OCI-LY1 (cell line): ENCODE measurements at regions not wholly inside any gene's neighbourhood (a gene's known extent, or its start where the extent isn't known, plus 50 kb on each side); places are given as distances from the start of the nearest gene placed in this dataset.

Source experiments
- H2AFZ ChIP-seq: fragments of 200-600 bp; sonication (generic), shearing (Covaris generic); 2 replicates; pipeline ENCODE4 v1.6.0; 2014; ENCODE audit warnings: antibody characterized with exemption, mild to moderate bottlenecking, low read length
- H3F3A ChIP-seq: fragments of 200-600 bp; sonication (generic), shearing (Covaris generic); 2 replicates; pipeline ENCODE4 v1.6.0; 2014; ENCODE audit warnings: mild to moderate bottlenecking, antibody characterized with exemption, low read length, moderate library complexity; ENCODE audit not compliant: insufficient read depth
- H3K27ac ChIP-seq: fragments of 200-600 bp; sonication (generic); 2 replicates; pipeline ENCODE4 v1.5.1; 2014; ENCODE audit warnings: low read length, mixed run types, mild to moderate bottlenecking, low read depth; ENCODE audit not compliant: poor library complexity, severe bottlenecking
- H3K27me3 ChIP-seq: fragments of 200-600 bp; sonication (generic); 2 replicates; pipeline ENCODE4 v1.6.0; 2014; ENCODE audit warnings: antibody characterized with exemption, mild to moderate bottlenecking, low read length, moderate library complexity; ENCODE audit not compliant: insufficient read depth
- H3K36me3 ChIP-seq: fragments of 200-600 bp; sonication (generic); 2 replicates; pipeline ENCODE4 v1.6.1; 2014; ENCODE audit warnings: mild to moderate bottlenecking, antibody characterized with exemption, low read length, moderate library complexity, mixed read lengths; ENCODE audit not compliant: insufficient read depth
- H3K4me1 ChIP-seq: fragments of 200-600 bp; sonication (generic); 2 replicates; pipeline ENCODE4 v1.5.1; 2014; ENCODE audit warnings: mild to moderate bottlenecking, low read length, moderate library complexity; ENCODE audit not compliant: insufficient read depth, severe bottlenecking
- H3K4me2 ChIP-seq: fragments of 200-600 bp; sonication (generic), shearing (Covaris generic); 2 replicates; pipeline ENCODE4 v1.6.1; 2014; ENCODE audit warnings: low read length
- H3K4me3 ChIP-seq: fragments of 200-600 bp; sonication (generic); 2 replicates; pipeline ENCODE4 v1.5.1; 2014; ENCODE audit warnings: low read length, low read depth, mild to moderate bottlenecking, mixed read lengths; ENCODE audit not compliant: poor library complexity, severe bottlenecking
- H3K79me2 ChIP-seq: fragments of 200-600 bp; shearing (Covaris generic); 2 replicates; pipeline ENCODE4 v1.6.1; 2016; ENCODE audit warnings: mixed run types, low read length, mixed read lengths; ENCODE audit not compliant: insufficient read depth
- H3K9ac ChIP-seq: fragments of 200-600 bp; sonication (generic), shearing (Covaris generic); 2 replicates; pipeline ENCODE4 v1.6.1; 2014; ENCODE audit warnings: mild to moderate bottlenecking, low read length, mixed read lengths
- H3K9me2 ChIP-seq: fragments of 200-600 bp; sonication (generic), shearing (Covaris generic); 2 replicates; pipeline ENCODE4 v1.6.1; 2014; ENCODE audit warnings: low read depth, mild to moderate bottlenecking, low read length, mixed read lengths
- H3K9me3 ChIP-seq: fragments of 200-600 bp; shearing (Covaris generic); 2 replicates; pipeline ENCODE4 v1.6.1; 2014; ENCODE audit warnings: low read length, mixed read lengths
- H4K20me1 ChIP-seq: fragments of 200-600 bp; sonication (generic), shearing (Covaris generic); 2 replicates; pipeline ENCODE4 v1.6.0; 2016; ENCODE audit warnings: mild to moderate bottlenecking, low read length; ENCODE audit not compliant: insufficient read depth
- EZH2 ChIP-seq: fragments of 200-600 bp; sonication (generic), shearing (Covaris generic); IDR thresholded peaks from 2 replicates; pipeline ENCODE4 v1.8.0; 2017; ENCODE audit warnings: borderline replicate concordance, mixed run types, mild to moderate bottlenecking, antibody characterized with exemption, low read length, moderate library complexity, mixed read lengths
- TF ChIP-seq, protein P1 (sequence below): fragments of 200-600 bp; sonication (generic), shearing (Covaris generic); IDR thresholded peaks from 2 replicates; pipeline ENCODE4 v1.5.1; 2017; ENCODE audit warnings: mild to moderate bottlenecking, antibody characterized with exemption, low read length, moderate library complexity, mixed read lengths

DNA sequence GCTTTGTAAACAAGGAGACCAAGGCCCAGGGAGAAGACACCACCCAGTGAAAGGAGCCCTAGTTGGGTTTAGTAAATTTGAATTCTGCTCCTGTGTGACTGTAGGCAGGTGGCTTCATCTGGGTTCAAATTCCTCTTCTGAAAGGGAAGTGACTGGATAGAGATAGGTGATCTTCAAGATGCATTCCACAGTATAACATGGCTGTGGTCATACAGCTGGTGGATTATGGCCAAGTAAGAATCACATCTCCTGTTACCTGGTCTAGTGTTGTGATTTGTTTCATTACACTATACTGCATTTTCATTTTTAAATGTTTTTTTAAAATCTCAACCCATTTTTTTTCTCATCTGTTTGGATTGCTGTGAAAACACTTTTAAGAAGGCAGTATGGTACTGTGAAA, 58.0 kb upstream of the PICALM start:
- Histone ChIP-seq H3K36me3 (no peaks in the 10 kb centered on the region; the same call in 1 of the 2 replicates), H2AFZ (no peak overlapping the region), H3K4me2 (no peak overlapping the region), H3K27ac (no peak overlapping the region), H3K4me3 (no peak overlapping the region), H3K9ac (no peak overlapping the region), H3K27me3 (no peaks in the 10 kb centered on the region), H3K4me1 (no peaks in the 10 kb centered on the region), H3K79me2 (no peaks in the 10 kb centered on the region), H3K9me2 (no peaks in the 10 kb centered on the region), H3K9me3 (no peaks in the 10 kb centered on the region), H3F3A (no peaks in the 10 kb centered on the region), H4K20me1 (no peaks in the 10 kb centered on the region)
- TF ChIP-seq EZH2: no peak
- TF ChIP-seq, protein P1, sequence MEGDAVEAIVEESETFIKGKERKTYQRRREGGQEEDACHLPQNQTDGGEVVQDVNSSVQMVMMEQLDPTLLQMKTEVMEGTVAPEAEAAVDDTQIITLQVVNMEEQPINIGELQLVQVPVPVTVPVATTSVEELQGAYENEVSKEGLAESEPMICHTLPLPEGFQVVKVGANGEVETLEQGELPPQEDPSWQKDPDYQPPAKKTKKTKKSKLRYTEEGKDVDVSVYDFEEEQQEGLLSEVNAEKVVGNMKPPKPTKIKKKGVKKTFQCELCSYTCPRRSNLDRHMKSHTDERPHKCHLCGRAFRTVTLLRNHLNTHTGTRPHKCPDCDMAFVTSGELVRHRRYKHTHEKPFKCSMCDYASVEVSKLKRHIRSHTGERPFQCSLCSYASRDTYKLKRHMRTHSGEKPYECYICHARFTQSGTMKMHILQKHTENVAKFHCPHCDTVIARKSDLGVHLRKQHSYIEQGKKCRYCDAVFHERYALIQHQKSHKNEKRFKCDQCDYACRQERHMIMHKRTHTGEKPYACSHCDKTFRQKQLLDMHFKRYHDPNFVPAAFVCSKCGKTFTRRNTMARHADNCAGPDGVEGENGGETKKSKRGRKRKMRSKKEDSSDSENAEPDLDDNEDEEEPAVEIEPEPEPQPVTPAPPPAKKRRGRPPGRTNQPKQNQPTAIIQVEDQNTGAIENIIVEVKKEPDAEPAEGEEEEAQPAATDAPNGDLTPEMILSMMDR: no peak

DNA sequence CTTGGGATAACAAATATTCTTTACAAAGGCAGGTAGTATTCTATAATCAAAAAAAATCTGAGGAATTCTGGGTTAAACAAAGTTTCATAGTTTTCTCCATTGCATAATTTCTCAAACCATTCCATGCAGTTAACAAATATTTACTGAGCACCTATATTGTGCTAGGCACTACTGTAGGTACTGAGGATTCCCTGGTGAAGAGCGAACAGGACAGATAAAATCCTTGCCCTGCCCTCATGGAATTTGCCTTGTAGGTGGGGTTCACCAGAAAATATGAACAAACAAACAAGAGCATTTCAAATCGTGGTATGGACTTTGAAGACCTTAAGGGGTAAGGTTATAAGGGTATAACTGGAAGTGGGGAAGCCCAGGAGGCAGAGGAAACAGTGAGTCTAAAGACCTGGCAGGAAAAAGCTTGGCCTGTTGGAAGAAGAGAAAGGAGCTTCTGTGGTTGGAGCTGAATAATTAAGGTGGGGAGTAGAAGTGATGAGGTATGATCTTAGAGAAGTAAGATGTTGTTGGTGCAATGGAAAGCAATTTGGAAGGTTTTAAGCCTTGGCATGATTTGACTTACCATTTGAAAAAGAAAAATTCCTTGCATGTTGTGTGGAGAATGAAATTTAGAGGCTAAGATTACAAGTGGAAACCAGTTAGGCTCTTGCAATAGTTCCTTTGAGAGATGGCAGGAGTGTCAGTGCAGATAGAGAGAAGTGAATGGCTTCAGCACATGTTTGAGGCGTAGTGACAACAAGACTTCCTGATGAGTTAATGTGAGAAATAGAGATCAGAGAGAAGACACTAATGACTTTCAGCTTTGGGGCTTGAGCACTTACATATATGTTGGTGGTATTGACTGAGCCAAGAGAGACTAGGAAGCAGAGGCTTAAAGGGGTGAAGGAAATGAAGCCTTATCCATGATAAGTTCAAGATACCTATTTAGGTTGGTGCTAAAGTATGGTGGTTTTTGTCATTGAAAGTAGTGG, 55.7 kb upstream of the PICALM start:
- no peaks in the 10 kb centered on the region for H3K79me2 ChIP-seq
- no peaks in the 10 kb centered on the region; the same call in 1 of the 2 replicates for H3K36me3 ChIP-seq
- H3K4me1 ChIP-seq: no peaks in the 10 kb centered on the region
- H3K9me3 ChIP-seq: no peaks in the 10 kb centered on the region
- H3K9ac ChIP-seq: no peak overlapping the region
- H3K4me2 ChIP-seq: no peak overlapping the region
- H3K27me3 ChIP-seq: no peaks in the 10 kb centered on the region
- no peak overlapping the region for H3K4me3 ChIP-seq
- TF ChIP-seq EZH2: no peak
- H3K27ac ChIP-seq: no peak overlapping the region
- H3K9me2 ChIP-seq: no peaks in the 10 kb centered on the region
- no peak overlapping the region for H2AFZ ChIP-seq
- no peaks in the 10 kb centered on the region for H3F3A ChIP-seq
- no peaks in the 10 kb centered on the region for H4K20me1 ChIP-seq

DNA sequence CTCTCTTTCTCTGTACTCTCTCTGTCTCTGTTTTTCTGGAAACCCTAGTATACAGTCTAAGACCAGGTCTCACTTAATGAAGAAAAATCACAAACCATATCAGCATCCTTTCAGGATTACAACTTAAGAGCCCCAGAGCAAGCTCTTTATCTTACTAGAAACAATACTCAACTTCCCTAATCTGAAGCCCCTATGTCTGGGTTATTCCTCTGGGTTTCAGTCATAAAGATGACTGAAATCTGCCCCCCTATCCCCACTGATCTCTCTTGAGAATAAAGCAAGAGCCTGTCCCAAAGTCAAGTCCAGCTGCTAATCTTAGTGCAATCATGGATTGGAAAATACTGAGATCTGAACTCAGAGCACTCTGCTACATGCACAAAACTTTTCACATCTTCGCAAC, 53.9 kb upstream of the PICALM start:
- Histone ChIP-seq H3K9me3 (no peaks in the 10 kb centered on the region), H3F3A (no peaks in the 10 kb centered on the region), H3K9me2 (no peaks in the 10 kb centered on the region), H3K4me3 (no peak overlapping the region), H2AFZ (no peak overlapping the region), H3K4me1 (no peaks in the 10 kb centered on the region), H3K36me3 (no peaks in the 10 kb centered on the region; the same call in 1 of the 2 replicates), H3K79me2 (no peaks in the 10 kb centered on the region), H3K4me2 (no peak overlapping the region), H3K27me3 (no peaks in the 10 kb centered on the region), H3K9ac (no peak overlapping the region), H3K27ac (no peak overlapping the region), H4K20me1 (no peaks in the 10 kb centered on the region)
- no peak for TF ChIP-seq EZH2
- TF ChIP-seq, protein P1: no peak
